ENCODE measurements at regions not wholly inside any gene's neighbourhood (a gene's known extent, or its start where the extent isn't known, plus 50 kb on each side); places are given as distances from the start of the nearest gene placed in this dataset.
"Not testable (repeated sequence)": the region's sequence is repeated elsewhere in the genome, so short reads cannot be mapped to it uniquely, and the experiment has no call there.

GRCh38 chr12:87086118-87086891 is 830.1 kb upstream of the MGAT4C start:
- no peak for DNase-seq (ENCODE audit: low read depth)

- DNase-seq (ENCODE audit: low read depth) = no peak
Measured at GRCh38 chr12:87085286-87085685, 829.1 kb upstream of the MGAT4C start.

GRCh38 chr12:87082756-87083155 is 826.6 kb upstream of the MGAT4C start:
- no peak for DNase-seq (ENCODE audit: low read depth)

- no peak for DNase-seq (ENCODE audit: low read depth)
Measured at GRCh38 chr12:87074781-87075180, 818.6 kb upstream of the MGAT4C start.

GRCh38 chr12:87066326-87066725 is 810.1 kb upstream of the MGAT4C start:
- DNase-seq (ENCODE audit: low read depth) = no peak

GRCh38 chr12:87059231-87059630 is 803.0 kb upstream of the MGAT4C start:
- no peak for DNase-seq (ENCODE audit: low read depth)

GRCh38 chr12:87054226-87054625 is 798.0 kb upstream of the MGAT4C start:
- DNase-seq (ENCODE audit: low read depth) = no peak

GRCh38 chr12:87051621-87052020 is 795.4 kb upstream of the MGAT4C start:
- DNase-seq (ENCODE audit: low read depth) = no peak

GRCh38 chr12:87047691-87048090 is 791.5 kb upstream of the MGAT4C start:
- DNase-seq (ENCODE audit: low read depth) = no peak

- DNase-seq (ENCODE audit: low read depth) = no peak
Measured at GRCh38 chr12:87039536-87039935, 783.3 kb upstream of the MGAT4C start.

GRCh38 chr12:87038098-87038497 is 781.9 kb upstream of the MGAT4C start:
- DNase-seq (ENCODE audit: low read depth) = no peak

GRCh38 chr12:87025976-87026375 is 769.8 kb upstream of the MGAT4C start:
- no peak for DNase-seq (ENCODE audit: low read depth)

GRCh38 chr12:87021400-87021799 is 765.2 kb upstream of the MGAT4C start:
- DNase-seq (ENCODE audit: low read depth) = no peak

- DNase-seq (ENCODE audit: low read depth) = no peak
Measured at GRCh38 chr12:87020071-87020470, 763.9 kb upstream of the MGAT4C start.

GRCh38 chr12:87015352-87015751 is 759.2 kb upstream of the MGAT4C start:
- DNase-seq (ENCODE audit: low read depth) = no peak

- no peak for DNase-seq (ENCODE audit: low read depth)
Measured at GRCh38 chr12:87008785-87009384, 752.7 kb upstream of the MGAT4C start.

GRCh38 chr12:87001102-87001501 is 744.9 kb upstream of the MGAT4C start:
- DNase-seq (ENCODE audit: low read depth) = no peak

GRCh38 chr12:86985298-86985697 is 729.1 kb upstream of the MGAT4C start:
- DNase-seq (ENCODE audit: low read depth) = no peak

- DNase-seq (ENCODE audit: low read depth) = not testable (repeated sequence)
Measured at GRCh38 chr12:86970595-86970994, 714.4 kb upstream of the MGAT4C start.

- no peak for DNase-seq (ENCODE audit: low read depth)
Measured at GRCh38 chr12:86959766-86960458, 703.7 kb upstream of the MGAT4C start.

GRCh38 chr12:86950444-86950843 is 694.3 kb upstream of the MGAT4C start:
- DNase-seq (ENCODE audit: low read depth) = no peak

GRCh38 chr12:86950043-86950442 is 693.9 kb upstream of the MGAT4C start:
- no peak for DNase-seq (ENCODE audit: low read depth)

- DNase-seq (ENCODE audit: low read depth) = no peak
Measured at GRCh38 chr12:86948851-86949250, 692.7 kb upstream of the MGAT4C start.

Measured in CMK (cell line).